ENCODE measurements at regions not wholly inside any gene's neighbourhood (a gene's known extent, or its start where the extent isn't known, plus 50 kb on each side); places are given as distances from the start of the nearest gene placed in this dataset.

GRCh38 chr2:188852772-188853171 is 121.4 kb upstream of the COL3A1 start:
- TF ChIP-seq, protein P1, sequence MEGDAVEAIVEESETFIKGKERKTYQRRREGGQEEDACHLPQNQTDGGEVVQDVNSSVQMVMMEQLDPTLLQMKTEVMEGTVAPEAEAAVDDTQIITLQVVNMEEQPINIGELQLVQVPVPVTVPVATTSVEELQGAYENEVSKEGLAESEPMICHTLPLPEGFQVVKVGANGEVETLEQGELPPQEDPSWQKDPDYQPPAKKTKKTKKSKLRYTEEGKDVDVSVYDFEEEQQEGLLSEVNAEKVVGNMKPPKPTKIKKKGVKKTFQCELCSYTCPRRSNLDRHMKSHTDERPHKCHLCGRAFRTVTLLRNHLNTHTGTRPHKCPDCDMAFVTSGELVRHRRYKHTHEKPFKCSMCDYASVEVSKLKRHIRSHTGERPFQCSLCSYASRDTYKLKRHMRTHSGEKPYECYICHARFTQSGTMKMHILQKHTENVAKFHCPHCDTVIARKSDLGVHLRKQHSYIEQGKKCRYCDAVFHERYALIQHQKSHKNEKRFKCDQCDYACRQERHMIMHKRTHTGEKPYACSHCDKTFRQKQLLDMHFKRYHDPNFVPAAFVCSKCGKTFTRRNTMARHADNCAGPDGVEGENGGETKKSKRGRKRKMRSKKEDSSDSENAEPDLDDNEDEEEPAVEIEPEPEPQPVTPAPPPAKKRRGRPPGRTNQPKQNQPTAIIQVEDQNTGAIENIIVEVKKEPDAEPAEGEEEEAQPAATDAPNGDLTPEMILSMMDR (IDR thresholded peaks at IDR 0.05), result no peak
- TF ChIP-seq POLR2A (IDR thresholded peaks at IDR 0.05), result no peak
